A549 (cell line): ENCODE measurements at regions not wholly inside any gene's neighbourhood (a gene's known extent, or its start where the extent isn't known, plus 50 kb on each side); places are given as distances from the start of the nearest gene placed in this dataset.
"Not testable (repeated sequence)": the region's sequence is repeated elsewhere in the genome, so short reads cannot be mapped to it uniquely, and the experiment has no call there.

Source experiments
- ATAC-seq, 2 experiments: fragments of 200-7000 bp in 1 of 2; fragments of >200 bp in 1 of 2; cut with Nextera tagmentation in 1 of 2; cut with Tn5 transposase in 1 of 2; 3 replicates each; pipeline versions ENCODE4 v1.8.0 to v1.9.1; 2018 to 2020; ENCODE audit warnings: mild to moderate bottlenecking in 1 of 2, moderate library complexity in 1 of 2
- CTCF ChIA-PET: fragments of 300-600 bp; sonication (Branson Sonifier 250); formaldehyde crosslinking; extraction: SDS; loops from one replicate; lab custom pipeline; 2021; ENCODE audit warnings: antibody characterized with exemption, inconsistent platforms; lab: Yijun Ruan, JAX
- POLR2A ChIA-PET: fragments of 350-600 bp; formaldehyde crosslinking; extraction: SDS; loops from one replicate; lab custom pipeline; 2021; ENCODE audit warnings: antibody characterized with exemption, inconsistent platforms; lab: Yijun Ruan, JAX
- DNase-seq, 2 experiments: peaks; one replicate each; pipeline versions ENCODE4 v3.0.0 to v3.0.0-alpha.2; 2011 to 2016; ENCODE audit warnings: low read depth in 1 of 2, low spot score in 1 of 2
- FAIRE-seq: peaks from 2 replicates; lab custom pipeline; 2011; peaks lifted over from hg19 to GRCh38; lab: Jason Lieb, UNC
- H3K27ac ChIP-seq, 2 experiments: fragments of >200 bp; sonication (Bioruptor Twin); formaldehyde crosslinking; 3 replicates each; pipeline ENCODE4 v1.5.1; 2016 to 2017
- H3K4me1 ChIP-seq: fragments of >200 bp; sonication (Bioruptor Twin); formaldehyde crosslinking; 3 replicates; pipeline ENCODE4 v1.6.1; 2016
- H3K4me2 ChIP-seq: fragments of >200 bp; sonication (Bioruptor Twin); formaldehyde crosslinking; 3 replicates; pipeline ENCODE4 v1.6.1; 2016
- H3K4me3 ChIP-seq: fragments of >200 bp; sonication (Bioruptor Twin); formaldehyde crosslinking; 3 replicates; pipeline ENCODE4 v1.5.1; 2016
- H3K9me3 ChIP-seq: fragments of >200 bp; sonication (Bioruptor Twin); formaldehyde crosslinking; 3 replicates; pipeline ENCODE4 v1.6.1; 2016
- ATOH8 ChIP-seq: fragments of 250-450 bp; sonication (Bioruptor Pico); IDR thresholded peaks from 2 replicates; pipeline ENCODE4 v1.5.0; 2020; ENCODE audit warnings: low read depth, mild to moderate bottlenecking, moderate library complexity
- BCL3 ChIP-seq: fragments of >200 bp; sonication (Bioruptor Twin); formaldehyde crosslinking; IDR thresholded peaks from 3 replicates; pipeline ENCODE4 v1.6.1; 2016
- CBX2 ChIP-seq: fragments of 200-600 bp; sonication (generic); IDR thresholded peaks from 2 replicates; pipeline ENCODE4 v1.6.1; 2016; ENCODE audit warnings: low read depth, mild to moderate bottlenecking, borderline replicate concordance
- CEBPB ChIP-seq, 2 experiments: fragments of >200 bp in 1 of 2; sonication (Bioruptor Twin) in 1 of 2; formaldehyde crosslinking in 1 of 2; IDR thresholded peaks; 2 replicates each; pipeline ENCODE4 v1.6.1; 2012 to 2016
- CHD2 ChIP-seq: fragments of 150-350 bp; IDR thresholded peaks from 2 replicates; pipeline ENCODE4 v1.6.1; 2014; ENCODE audit warnings: low read length; ENCODE audit not compliant: partially characterized antibody
- FOSB ChIP-seq: fragments of 250-450 bp; sonication (Bioruptor Pico); IDR thresholded peaks from 2 replicates; pipeline ENCODE4 v1.5.0; 2020; ENCODE audit warnings: mild to moderate bottlenecking, moderate library complexity
- KDM1A ChIP-seq: fragments of 200-600 bp; sonication (generic); IDR thresholded peaks from 2 replicates; pipeline ENCODE4 v1.6.1; 2016; ENCODE audit warnings: low read depth, mild to moderate bottlenecking
- MAZ ChIP-seq: fragments of 150-350 bp; IDR thresholded peaks from 2 replicates; pipeline ENCODE4 v1.6.1; 2014; ENCODE audit warnings: antibody characterized with exemption, low read depth, low read length, borderline replicate concordance
- PBX3 ChIP-seq: IDR thresholded peaks from 2 replicates; pipeline ENCODE4 v1.6.1; 2012
- POLR2A ChIP-seq: IDR thresholded peaks from 2 replicates; pipeline ENCODE4 v1.6.1; 2012; ENCODE audit warnings: mild to moderate bottlenecking, low read length
- RARB ChIP-seq: fragments of 250-450 bp; sonication (Bioruptor Pico); IDR thresholded peaks from 2 replicates; pipeline ENCODE4 v1.8.0; 2021; ENCODE audit warnings: mild to moderate bottlenecking, moderate library complexity
- RFX5 ChIP-seq: fragments of 450-650 bp; IDR thresholded peaks from 2 replicates; pipeline ENCODE4 v1.7.1; 2014; ENCODE audit warnings: antibody characterized with exemption, mild to moderate bottlenecking, moderate library complexity
- SMC3 ChIP-seq: fragments of >200 bp; sonication (Bioruptor Twin); formaldehyde crosslinking; IDR thresholded peaks from 3 replicates; pipeline ENCODE4 v1.6.1; 2018; ENCODE audit warnings: inconsistent platforms
- TFCP2L1 ChIP-seq: fragments of 250-450 bp; sonication (Bioruptor Pico); IDR thresholded peaks from 2 replicates; pipeline ENCODE4 v1.5.0; 2021; ENCODE audit warnings: mild to moderate bottlenecking
- ZC3H11A ChIP-seq: fragments of 450-650 bp; IDR thresholded peaks from 2 replicates; pipeline ENCODE4 v1.6.1; 2014; ENCODE audit warnings: antibody characterized with exemption, mild to moderate bottlenecking
- ZFP36 ChIP-seq: fragments of 450-650 bp; IDR thresholded peaks from 2 replicates; pipeline ENCODE4 v1.6.1; 2014; ENCODE audit warnings: borderline replicate concordance; ENCODE audit not compliant: partially characterized antibody
- ZSCAN20 ChIP-seq: fragments of 250-450 bp; sonication (Bioruptor Pico); IDR thresholded peaks from 2 replicates; pipeline ENCODE4 v1.8.0; 2022; ENCODE audit warnings: mild to moderate bottlenecking, moderate library complexity
- WGBS: methylation state at CpG from one replicate; pipeline ENCODE4 v1.1.6; 2017; ENCODE audit errors: missing lambda C conversion rate; 5-methylcytosine and 5-hydroxymethylcytosine counted together

- Histone ChIP-seq H3K9me3 (peaks cover 9% of the 10 kb centered on the region; the same call in 2 of the 3 replicates), H3K4me1 (peaks cover 6% of the 10 kb centered on the region), H3K4me2 (no peak overlapping the region), H3K4me3 (no peak overlapping the region), H3K27ac (no peak overlapping the region)
- FAIRE-seq = peak; percentile 28
- 32% methylated on average over 6 of the region's 6 CpGs for WGBS
- TF ChIP-seq RFX5 = no peak
- no peak for TF ChIP-seq ZC3H11A
- TF ChIP-seq ATOH8 (CRISPR knock-in tag) = no peak
- TF ChIP-seq FOSB = no peak
- TF ChIP-seq CEBPB (IDR thresholded peaks at IDR 0.05) = no peak
- TF ChIP-seq KDM1A = no peak
- no peak for TF ChIP-seq ZSCAN20 (CRISPR knock-in tag)
- no peak for TF ChIP-seq CHD2
- no peak for TF ChIP-seq POLR2A
- POLR2A ChIA-PET = no interaction called here
- CTCF ChIA-PET = interaction anchor here (1.3 kb wide), 1 partner anchor 9 kb away, joined by 3 read pairs; no protein-coding TSS in a partner anchor
- DNase-seq = no peak
- no peak for ATAC-seq
These were observed 255.5 kb downstream of the EFCAB11 start for GRCh38 chr14:89699071-89699470.

- 42% methylated on average over 8 of the region's 8 CpGs for WGBS
- Histone ChIP-seq H3K4me1 (peaks cover 6% of the 10 kb centered on the region), H3K9me3 (no peaks in the 10 kb centered on the region), H3K27ac (no peak overlapping the region), H3K4me2 (no peak overlapping the region), H3K4me3 (no peak overlapping the region)
- FAIRE-seq = no peak
- CTCF ChIA-PET = interaction anchor here (1.0 to 1.3 kb wide), 2 partner anchors 10 to 217 kb away, joined by 3 read pairs; no protein-coding TSS in a partner anchor
- TF ChIP-seq FOSB = no peak
- no peak for TF ChIP-seq MAZ
- TF ChIP-seq PBX3 = no peak
- TF ChIP-seq ZFP36 = no peak
- no peak for TF ChIP-seq SMC3
- DNase-seq = peak in 1 of 2 experiments; percentile 8
- POLR2A ChIA-PET = no interaction called here
- no peak for ATAC-seq
These were observed 257.1 kb downstream of the EFCAB11 start for GRCh38 chr14:89697281-89698060.

- DNase-seq (no peak), ATAC-seq (no peak), FAIRE-seq (no peak)
- ChIA-PET POLR2A (no interaction called here), CTCF (no interaction called here)
- Histone ChIP-seq H3K4me1 (no peaks in the 10 kb centered on the region), H3K4me2 (no peak overlapping the region), H3K4me3 (no peak overlapping the region), H3K9me3 (no peaks in the 10 kb centered on the region), H3K27ac (no peak overlapping the region)
- TF ChIP-seq CBX2 (no peak), RARB (CRISPR knock-in tag) (no peak), BCL3 (no peak)
- 52% methylated on average over 2 of the region's 2 CpGs for WGBS
These were observed 258.7 kb downstream of the EFCAB11 start for GRCh38 chr14:89695846-89696245.

DNA sequence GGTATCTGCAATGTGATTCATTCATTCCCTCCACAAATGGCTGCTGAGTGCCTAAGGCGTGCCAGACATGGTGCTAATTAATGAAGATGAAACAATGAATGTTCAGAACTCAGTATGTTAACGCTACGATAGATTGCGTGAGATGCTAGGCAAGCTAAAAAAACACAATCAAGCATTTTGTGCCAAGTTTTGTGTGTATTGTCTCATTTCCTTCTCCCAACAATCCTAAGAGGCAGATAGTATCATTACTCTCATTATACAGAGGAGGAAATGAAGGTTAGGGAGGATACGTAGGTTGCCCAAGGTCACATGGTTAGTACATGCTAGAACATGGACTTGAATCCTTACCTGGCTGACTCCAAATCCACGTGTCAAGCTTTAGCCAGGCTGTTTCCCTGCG, 264.4 kb downstream of the EFCAB11 start:
- FAIRE-seq (no peak), ATAC-seq (no peak), DNase-seq (no peak)
- Histone ChIP-seq H3K27ac (no peak overlapping the region), H3K4me3 (no peak overlapping the region), H3K4me1 (no peaks in the 10 kb centered on the region), H3K9me3 (no peaks in the 10 kb centered on the region), H3K4me2 (no peak overlapping the region)
- 62% methylated on average over 7 of the region's 7 CpGs for WGBS
- CTCF ChIA-PET = interaction anchor here (0.6 kb wide), 1 partner anchor 492 kb away, joined by 3 read pairs; no protein-coding TSS in a partner anchor
- POLR2A ChIA-PET = no interaction called here
- no peak for TF ChIP-seq TFCP2L1 (CRISPR knock-in tag)

- H3K4me2 ChIP-seq, POLR2A ChIA-PET, FAIRE-seq, H3K27ac ChIP-seq, ATAC-seq, DNase-seq, H3K4me1 ChIP-seq, H3K9me3 ChIP-seq, H3K4me3 ChIP-seq: not testable (repeated sequence)
- CTCF ChIA-PET = interaction anchor here (0.6 kb wide), 1 partner anchor 492 kb away, joined by 3 read pairs; no protein-coding TSS in a partner anchor
- 41% methylated on average over 7 of the region's 7 CpGs for WGBS
These were observed 264.8 kb downstream of the EFCAB11 start for GRCh38 chr14:89689711-89690110.
